GM04503 (cell line): ENCODE measurements at regions not wholly inside any gene's neighbourhood (a gene's known extent, or its start where the extent isn't known, plus 50 kb on each side); places are given as distances from the start of the nearest gene placed in this dataset.
A peak's percentile ranks its signal among the peaks of the same experiment; 100 is the strongest.

Experiments used
- DNase-seq: peaks from one replicate; pipeline ENCODE4 v3.0.0-alpha.2; 2012; ENCODE audit warnings: low read depth

GRCh38 chr14:29278301-29279263, 512.0 kb downstream of the FOXG1 start:
- DNase-seq, result no peak

- DNase-seq, result peak; percentile 21
Observed at GRCh38 chr14:29282169-29282568, 515.6 kb downstream of the FOXG1 start.

- no peak for DNase-seq
Observed at GRCh38 chr14:29290441-29290840, 523.9 kb downstream of the FOXG1 start.

GRCh38 chr14:29299372-29299771, 532.8 kb downstream of the FOXG1 start:
- no peak for DNase-seq

- no peak for DNase-seq
Observed at GRCh38 chr14:29301571-29301970, 535.0 kb downstream of the FOXG1 start.

GRCh38 chr14:29310210-29310609, 543.6 kb downstream of the FOXG1 start:
- no peak for DNase-seq

GRCh38 chr14:29310757-29311156, 544.2 kb downstream of the FOXG1 start:
- peak; percentile 35 for DNase-seq

- peak; percentile 61 for DNase-seq
Observed at GRCh38 chr14:29311983-29312382, 545.4 kb downstream of the FOXG1 start.

- DNase-seq, result no peak
Observed at GRCh38 chr14:29316936-29317335, 550.3 kb downstream of the FOXG1 start.

GRCh38 chr14:29317423-29317822, 550.8 kb downstream of the FOXG1 start:
- DNase-seq, result no peak

- DNase-seq, result no peak
Observed at GRCh38 chr14:29320286-29320685, 553.7 kb downstream of the FOXG1 start.

- DNase-seq, result peak; percentile 23
Observed at GRCh38 chr14:29321646-29322045, 555.1 kb downstream of the FOXG1 start.

- DNase-seq, result no peak
Observed at GRCh38 chr14:29339494-29340172, 573.0 kb downstream of the FOXG1 start.

- no peak for DNase-seq
Observed at GRCh38 chr14:29348504-29348903, 579.1 kb downstream of the PRKD1 start.

GRCh38 chr14:29350496-29350895, 577.2 kb downstream of the PRKD1 start:
- DNase-seq, result no peak

GRCh38 chr14:29351996-29352705, 575.5 kb downstream of the PRKD1 start:
- no peak for DNase-seq

GRCh38 chr14:29352706-29353080, 575.0 kb downstream of the PRKD1 start:
- DNase-seq, result no peak

GRCh38 chr14:29353513-29353912, 574.1 kb downstream of the PRKD1 start:
- no peak for DNase-seq

GRCh38 chr14:29354486-29354885, 573.2 kb downstream of the PRKD1 start:
- no peak for DNase-seq

- no peak for DNase-seq
Observed at GRCh38 chr14:29355331-29355730, 572.3 kb downstream of the PRKD1 start.

GRCh38 chr14:29355846-29356245, 571.8 kb downstream of the PRKD1 start:
- no peak for DNase-seq

- no peak for DNase-seq
Observed at GRCh38 chr14:29360656-29361055, 567.0 kb downstream of the PRKD1 start.

- DNase-seq, result no peak
Observed at GRCh38 chr14:29370024-29370423, 557.6 kb downstream of the PRKD1 start.
